BJ (cell line): ENCODE measurements at regions not wholly inside any gene's neighbourhood (a gene's known extent, or its start where the extent isn't known, plus 50 kb on each side); places are given as distances from the start of the nearest gene placed in this dataset.

ENCODE experiments used
- CTCF ChIA-PET: fragments of 350-600 bp; formaldehyde crosslinking; extraction: SDS; loops from one replicate; lab custom pipeline; 2021; ENCODE audit warnings: antibody characterized with exemption, inconsistent platforms; lab: Yijun Ruan, JAX
- POLR2A ChIA-PET: fragments of 300-600 bp; sonication (Branson Sonifier 250); formaldehyde crosslinking; extraction: SDS; loops from one replicate; lab custom pipeline; 2021; ENCODE audit warnings: antibody characterized with exemption; lab: Charles Lee
- DNase-seq: peaks from one replicate; pipeline ENCODE4 v3.0.0-alpha.2; 2011; ENCODE audit warnings: low read depth
- H3K27me3 ChIP-seq: 2 replicates; pipeline ENCODE4 v1.6.0; 2011; ENCODE audit warnings: low read length; ENCODE audit not compliant: control insufficient read depth, insufficient read depth
- H3K36me3 ChIP-seq: 2 replicates; pipeline ENCODE4 v1.5.1; 2011; ENCODE audit warnings: low read length; ENCODE audit not compliant: control insufficient read depth, insufficient read depth
- H3K4me3 ChIP-seq: 2 replicates; pipeline ENCODE4 v1.5.1; 2011; ENCODE audit warnings: low read depth, mild to moderate bottlenecking, control low read depth, low read length
- CTCF ChIP-seq: IDR thresholded peaks from 2 replicates; pipeline ENCODE4 v1.5.1; 2011; ENCODE audit warnings: low read depth, mild to moderate bottlenecking, control low read depth, inconsistent platforms, low read length, moderate library complexity; ENCODE audit not compliant: insufficient read depth

- TF ChIP-seq CTCF = no peak
- Histone ChIP-seq H3K36me3 (no peaks in the 10 kb centered on the region), H3K27me3 (peaks cover 2% of the 10 kb centered on the region; the same call in 1 of the 2 replicates), H3K4me3 (no peak overlapping the region)
- no peak for DNase-seq
- CTCF ChIA-PET = no interaction called here
- POLR2A ChIA-PET = no interaction called here
Measured at GRCh38 chr3:72130565-72130964, 345.6 kb upstream of the PROK2 start.

DNA sequence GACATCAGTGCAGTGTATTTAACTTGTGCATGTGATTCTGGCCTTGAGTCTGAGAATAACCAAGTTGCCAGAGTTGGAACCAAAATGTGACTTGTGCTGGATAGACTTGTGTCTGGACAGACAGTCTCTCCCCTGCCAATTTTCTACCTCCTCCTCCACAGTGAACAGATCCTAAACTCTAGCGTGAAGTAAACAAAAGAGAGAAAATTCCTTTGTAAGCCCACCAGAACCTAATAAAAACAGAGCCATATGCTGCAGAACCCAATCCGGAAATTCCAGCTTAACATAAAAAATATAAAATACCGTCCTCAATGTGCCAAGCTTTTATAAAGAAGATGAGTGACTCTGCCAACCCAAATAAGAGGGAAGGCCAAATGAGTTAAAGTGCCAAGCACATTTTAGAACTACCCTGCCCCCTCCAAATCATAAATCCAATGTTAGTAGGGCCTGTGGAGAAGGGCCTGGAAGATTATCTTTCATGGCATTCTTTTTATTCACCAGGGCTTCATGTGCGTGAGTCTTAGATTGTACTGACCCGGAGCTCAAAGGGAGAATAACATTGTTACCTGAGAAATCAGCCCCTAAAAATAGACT, 344.6 kb upstream of the PROK2 start:
- ChIA-PET POLR2A (interaction anchor here (0.5 kb wide), 1 partner anchor 359 kb away, joined by 3 read pairs; no protein-coding TSS in a partner anchor), CTCF (interaction anchor here (0.8 to 1.1 kb wide), 2 partner anchors 8 to 61 kb away, joined by 4 read pairs; no protein-coding TSS in a partner anchor)
- Histone ChIP-seq H3K36me3 (no peaks in the 10 kb centered on the region), H3K27me3 (peaks cover 2% of the 10 kb centered on the region; the same call in 1 of the 2 replicates), H3K4me3 (no peak overlapping the region)
- no peak for TF ChIP-seq CTCF
- no peak for DNase-seq

GRCh38 chr3:72128921-72129320, 344.0 kb upstream of the PROK2 start:
- DNase-seq = no peak
- TF ChIP-seq CTCF = no peak
- ChIA-PET POLR2A (interaction anchor here (0.5 kb wide), 1 partner anchor 358 kb away, joined by 3 read pairs; no protein-coding TSS in a partner anchor), CTCF (interaction anchor here (0.8 to 1.1 kb wide), 2 partner anchors 9 to 60 kb away, joined by 4 read pairs; no protein-coding TSS in a partner anchor)
- Histone ChIP-seq H3K36me3 (no peaks in the 10 kb centered on the region), H3K4me3 (no peak overlapping the region), H3K27me3 (peaks cover 2% of the 10 kb centered on the region; the same call in 1 of the 2 replicates)

GRCh38 chr3:72127844-72128243, 342.9 kb upstream of the PROK2 start:
- POLR2A ChIA-PET = no interaction called here
- Histone ChIP-seq H3K4me3 (no peak overlapping the region), H3K27me3 (peaks cover 2% of the 10 kb centered on the region; the same call in 1 of the 2 replicates), H3K36me3 (no peaks in the 10 kb centered on the region)
- no peak for DNase-seq
- TF ChIP-seq CTCF = no peak
- CTCF ChIA-PET = no interaction called here

GRCh38 chr3:72127224-72127612, 342.3 kb upstream of the PROK2 start:
- Histone ChIP-seq H3K27me3 (peaks cover 2% of the 10 kb centered on the region; the same call in 1 of the 2 replicates), H3K4me3 (no peak overlapping the region), H3K36me3 (no peaks in the 10 kb centered on the region)
- no peak for DNase-seq
- ChIA-PET POLR2A (no interaction called here), CTCF (no interaction called here)
- no peak for TF ChIP-seq CTCF
